OCI-LY3 (cell line): ENCODE measurements at regions not wholly inside any gene's neighbourhood (a gene's known extent, or its start where the extent isn't known, plus 50 kb on each side); places are given as distances from the start of the nearest gene placed in this dataset.

Experiments used
- H2AFZ ChIP-seq: fragments of 200-600, 300-600 bp; shearing (Covaris generic); 2 replicates; pipeline ENCODE4 v1.6.0; 2014; ENCODE audit warnings: antibody characterized with exemption, low read depth, low read length
- H3K27ac ChIP-seq: fragments of 200-600, 300-600 bp; sonication (generic); 2 replicates; pipeline ENCODE4 v1.5.1; 2014; ENCODE audit warnings: mild to moderate bottlenecking, low read length, moderate library complexity, mixed read lengths
- H3K27me3 ChIP-seq: fragments of 200-600, 300-600 bp; sonication (generic); 2 replicates; pipeline ENCODE4 v1.6.1; 2014; ENCODE audit warnings: low read depth, low read length, mixed read lengths
- H3K36me3 ChIP-seq: fragments of 200-600, 300-600 bp; sonication (generic); replicated peaks from 2 replicates; pipeline ENCODE3; 2014; ENCODE audit warnings: low read depth, low read length, mixed read lengths
- H3K4me1 ChIP-seq: fragments of 300-600, 200-600 bp; sonication (generic); 2 replicates; pipeline ENCODE4 v1.6.1; 2014; ENCODE audit warnings: low read length, mixed read lengths
- H3K4me2 ChIP-seq: fragments of 200-600, 300-600 bp; sonication (generic); 2 replicates; pipeline ENCODE4 v1.6.1; 2014; ENCODE audit warnings: low read length, mixed read lengths
- H3K4me3 ChIP-seq: fragments of 300-600, 200-600 bp; sonication (generic); 2 replicates; pipeline ENCODE4 v1.5.1; 2014; ENCODE audit warnings: antibody characterized with exemption, mild to moderate bottlenecking, low read length, moderate library complexity
- H3K79me2 ChIP-seq: fragments of 300-600, 200-600 bp; shearing (Covaris generic); 2 replicates; pipeline ENCODE4 v1.6.1; 2014; ENCODE audit warnings: mild to moderate bottlenecking, low read length, mixed read lengths
- H3K9ac ChIP-seq: fragments of 300-600, 200-600 bp; shearing (Covaris generic); 2 replicates; pipeline ENCODE4 v1.6.0; 2014; ENCODE audit warnings: mild to moderate bottlenecking, low read length, moderate library complexity
- H3K9me3 ChIP-seq: fragments of 200-600, 300-600 bp; shearing (Covaris generic); 2 replicates; pipeline ENCODE4 v1.6.1; 2014; ENCODE audit warnings: low read length, mixed read lengths; ENCODE audit not compliant: insufficient read depth
- H4K20me1 ChIP-seq: fragments of 200-600, 300-600 bp; sonication (generic); 2 replicates; pipeline ENCODE4 v1.6.1; 2016; ENCODE audit warnings: low read length, mixed read lengths; ENCODE audit not compliant: insufficient read depth
- EZH2phosphoT487 ChIP-seq: fragments of 200-600 bp; shearing (Covaris generic); IDR thresholded peaks from 2 replicates; pipeline ENCODE4 v1.6.1; 2018; ENCODE audit warnings: antibody characterized with exemption, mixed run types, low read depth
- TF ChIP-seq, protein P1 (sequence below): fragments of 200-600, 300-600 bp; sonication (generic); IDR thresholded peaks from 2 replicates; pipeline ENCODE4 v1.5.1; 2014; ENCODE audit warnings: antibody characterized with exemption, low read length, low read depth

DNA sequence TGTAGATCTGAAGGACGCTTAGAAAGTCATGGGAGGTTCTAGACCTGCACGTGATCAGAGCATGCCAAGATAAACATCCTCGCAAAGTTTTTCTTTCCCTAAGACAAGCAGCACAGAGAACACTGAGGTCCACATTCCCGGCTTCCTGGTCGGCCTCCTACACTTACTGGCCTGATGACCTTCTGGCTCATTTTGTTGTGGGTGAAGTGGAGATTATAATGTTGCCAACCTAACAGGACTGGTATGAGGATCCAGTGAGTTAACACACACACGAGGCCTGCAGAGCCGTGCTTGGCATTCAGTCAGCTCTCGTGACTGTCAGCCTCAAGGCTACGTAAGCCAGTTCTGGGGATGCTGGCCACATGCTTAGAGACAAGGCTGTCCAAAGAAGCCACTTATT, 186.0 kb downstream of the TENT4A start:
- H3K27me3 ChIP-seq, result no peaks in the 10 kb centered on the region
- no peaks in the 10 kb centered on the region for H3K4me1 ChIP-seq
- H3K4me2 ChIP-seq, result no peak overlapping the region
- H3K36me3 ChIP-seq, result no peaks in the 10 kb centered on the region
- no peak overlapping the region for H2AFZ ChIP-seq
- no peaks in the 10 kb centered on the region for H3K79me2 ChIP-seq
- no peaks in the 10 kb centered on the region for H4K20me1 ChIP-seq
- H3K9ac ChIP-seq, result no peak overlapping the region
- no peaks in the 10 kb centered on the region for H3K9me3 ChIP-seq
- no peak overlapping the region for H3K4me3 ChIP-seq
- TF ChIP-seq EZH2phosphoT487, result no peak
- TF ChIP-seq, protein P1, sequence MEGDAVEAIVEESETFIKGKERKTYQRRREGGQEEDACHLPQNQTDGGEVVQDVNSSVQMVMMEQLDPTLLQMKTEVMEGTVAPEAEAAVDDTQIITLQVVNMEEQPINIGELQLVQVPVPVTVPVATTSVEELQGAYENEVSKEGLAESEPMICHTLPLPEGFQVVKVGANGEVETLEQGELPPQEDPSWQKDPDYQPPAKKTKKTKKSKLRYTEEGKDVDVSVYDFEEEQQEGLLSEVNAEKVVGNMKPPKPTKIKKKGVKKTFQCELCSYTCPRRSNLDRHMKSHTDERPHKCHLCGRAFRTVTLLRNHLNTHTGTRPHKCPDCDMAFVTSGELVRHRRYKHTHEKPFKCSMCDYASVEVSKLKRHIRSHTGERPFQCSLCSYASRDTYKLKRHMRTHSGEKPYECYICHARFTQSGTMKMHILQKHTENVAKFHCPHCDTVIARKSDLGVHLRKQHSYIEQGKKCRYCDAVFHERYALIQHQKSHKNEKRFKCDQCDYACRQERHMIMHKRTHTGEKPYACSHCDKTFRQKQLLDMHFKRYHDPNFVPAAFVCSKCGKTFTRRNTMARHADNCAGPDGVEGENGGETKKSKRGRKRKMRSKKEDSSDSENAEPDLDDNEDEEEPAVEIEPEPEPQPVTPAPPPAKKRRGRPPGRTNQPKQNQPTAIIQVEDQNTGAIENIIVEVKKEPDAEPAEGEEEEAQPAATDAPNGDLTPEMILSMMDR, result no peak
- H3K27ac ChIP-seq, result no peak overlapping the region

DNA sequence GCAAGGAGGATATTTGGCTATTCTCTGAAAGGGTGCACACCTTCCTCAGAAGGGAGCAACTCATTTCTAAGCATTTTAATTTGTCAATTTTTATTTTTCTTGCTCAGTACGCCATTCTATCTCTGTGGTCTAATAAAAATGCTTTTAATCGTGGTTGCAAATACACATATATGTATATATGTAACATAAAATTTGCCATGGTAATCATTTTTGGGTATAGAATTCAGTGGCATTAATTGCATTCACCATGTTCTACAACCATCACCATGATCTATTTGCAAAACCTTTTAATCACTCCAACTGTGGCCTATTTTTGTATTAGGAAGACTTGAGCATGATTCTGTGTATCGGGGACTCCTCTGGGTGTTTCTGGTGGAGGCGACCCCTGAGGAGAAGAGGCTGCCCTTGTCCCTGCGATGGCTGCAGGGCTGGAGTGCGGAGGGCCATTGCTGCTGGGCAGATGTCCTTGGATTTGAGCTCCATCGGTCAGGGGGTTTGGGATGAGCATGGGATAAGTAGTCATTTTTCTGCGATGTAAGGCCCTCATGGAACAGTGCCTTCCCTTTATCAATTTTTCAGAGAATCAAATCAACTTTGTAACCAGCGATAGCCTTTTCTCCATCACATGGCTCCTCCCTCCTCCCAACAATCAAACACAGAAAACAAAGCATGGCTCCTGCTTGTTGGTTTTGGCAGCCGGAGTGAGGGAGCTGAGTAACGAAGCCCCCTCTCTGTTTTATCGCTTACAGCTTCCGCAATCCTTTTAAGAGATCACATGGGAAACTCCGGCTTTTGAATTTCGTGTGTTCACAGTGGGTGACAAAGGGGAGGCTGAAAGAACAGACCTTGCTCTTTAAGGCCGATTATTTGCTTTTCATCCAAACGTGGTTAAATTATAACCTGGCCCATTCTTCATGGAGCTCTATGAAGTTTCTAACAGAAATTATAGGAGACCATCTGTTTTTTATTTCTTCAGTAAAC, 187.3 kb downstream of the TENT4A start:
- Histone ChIP-seq H3K9me3 (no peaks in the 10 kb centered on the region), H3K4me2 (no peak overlapping the region), H3K4me3 (no peak overlapping the region), H3K27ac (no peak overlapping the region), H3K27me3 (no peaks in the 10 kb centered on the region), H3K9ac (no peak overlapping the region), H3K36me3 (no peaks in the 10 kb centered on the region), H3K79me2 (no peaks in the 10 kb centered on the region), H4K20me1 (no peaks in the 10 kb centered on the region), H3K4me1 (no peaks in the 10 kb centered on the region), H2AFZ (no peak overlapping the region)
- TF ChIP-seq, protein P1, result no peak

DNA sequence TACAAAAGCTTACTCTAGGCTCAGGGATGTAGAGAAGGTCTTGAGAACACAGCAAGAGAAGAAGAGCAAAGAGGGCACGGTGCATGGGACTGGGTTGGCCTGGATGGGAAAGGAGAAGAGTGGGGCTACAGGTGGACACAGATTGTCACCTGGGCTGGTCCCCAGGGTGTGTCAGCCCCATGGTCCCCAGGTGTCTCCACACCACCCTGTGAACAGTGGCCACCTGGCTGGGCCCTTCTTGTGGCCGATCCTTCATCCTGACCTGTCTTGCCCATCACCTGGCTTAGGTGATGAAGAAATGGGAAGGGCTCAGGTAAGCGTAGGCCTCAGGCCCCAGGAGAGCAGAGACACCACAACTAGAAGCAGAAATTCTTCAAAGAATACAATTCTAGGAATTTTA, 188.9 kb downstream of the TENT4A start:
- no peak overlapping the region for H3K9ac ChIP-seq
- H3K4me1 ChIP-seq, result no peaks in the 10 kb centered on the region
- H2AFZ ChIP-seq, result no peak overlapping the region
- no peaks in the 10 kb centered on the region for H3K79me2 ChIP-seq
- no peak overlapping the region for H3K4me2 ChIP-seq
- H3K36me3 ChIP-seq, result no peaks in the 10 kb centered on the region
- no peaks in the 10 kb centered on the region for H4K20me1 ChIP-seq
- no peaks in the 10 kb centered on the region for H3K27me3 ChIP-seq
- no peak overlapping the region for H3K27ac ChIP-seq
- no peaks in the 10 kb centered on the region for H3K9me3 ChIP-seq
- H3K4me3 ChIP-seq, result no peak overlapping the region
- TF ChIP-seq EZH2phosphoT487, result no peak
- TF ChIP-seq, protein P1, result no peak

DNA sequence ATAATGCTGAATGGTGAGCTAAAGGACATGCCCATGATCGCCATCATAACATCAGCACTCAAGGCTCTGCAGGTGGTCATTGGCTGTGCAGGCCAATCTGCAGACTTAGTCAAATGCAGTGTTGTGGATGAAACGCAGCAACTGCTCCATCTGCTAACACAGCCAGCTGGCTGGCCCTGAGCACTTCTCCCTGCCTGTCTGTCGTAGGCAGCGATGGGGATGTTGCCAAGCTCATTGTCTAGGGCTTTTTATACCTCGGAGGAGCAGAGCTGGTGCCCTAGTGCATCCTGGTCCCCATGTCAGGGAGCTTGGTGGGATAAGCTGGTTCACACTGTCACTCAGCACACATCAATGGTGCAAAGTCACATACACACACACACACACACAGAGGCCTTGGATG, 189.4 kb downstream of the TENT4A start:
- Histone ChIP-seq H3K4me3 (no peak overlapping the region), H3K27ac (no peak overlapping the region), H3K9me3 (no peaks in the 10 kb centered on the region), H2AFZ (no peak overlapping the region), H3K79me2 (no peaks in the 10 kb centered on the region), H3K27me3 (no peaks in the 10 kb centered on the region), H3K4me2 (no peak overlapping the region), H3K36me3 (no peaks in the 10 kb centered on the region), H3K4me1 (no peaks in the 10 kb centered on the region), H4K20me1 (no peaks in the 10 kb centered on the region), H3K9ac (no peak overlapping the region)
- TF ChIP-seq EZH2phosphoT487, result no peak
- TF ChIP-seq, protein P1, result no peak
